ENCODE measurements at regions not wholly inside any gene's neighbourhood (a gene's known extent, or its start where the extent isn't known, plus 50 kb on each side); places are given as distances from the start of the nearest gene placed in this dataset.

- no peak for TF ChIP-seq CTCF (IDR thresholded peaks at IDR 0.05)
- no peaks in the 10 kb centered on the region for H3K27me3 ChIP-seq
- no peak overlapping the region for H3K9ac ChIP-seq (ENCODE audit: low read depth in 2 of 2, low read length in 2 of 2)
- H3K36me3 ChIP-seq = no peaks in the 10 kb centered on the region
- no peaks in the 10 kb centered on the region for H3K9me3 ChIP-seq
- no peak overlapping the region for H3K4me3 ChIP-seq
- intact Hi-C loops (cut with DNase I) = loop anchor here (5.0 kb wide), 1 partner anchor 127 kb away; no protein-coding TSS in a partner anchor
- H3K4me1 ChIP-seq = no peaks in the 10 kb centered on the region
- H3K27ac ChIP-seq = no peak overlapping the region
- no peak for DNase-seq
Observed at GRCh38 chr10:109774121-109774440, 149.2 kb downstream of the XPNPEP1 start.

GRCh38 chr10:109773288-109774120 is 149.8 kb downstream of the XPNPEP1 start:
- Histone ChIP-seq H3K4me1 (no peaks in the 10 kb centered on the region), H3K9ac (ENCODE audit: low read depth in 2 of 2, low read length in 2 of 2) (no peak overlapping the region), H3K27ac (no peak overlapping the region), H3K4me3 (no peak overlapping the region), H3K36me3 (no peaks in the 10 kb centered on the region), H3K27me3 (no peaks in the 10 kb centered on the region), H3K9me3 (no peaks in the 10 kb centered on the region)
- TF ChIP-seq CTCF (IDR thresholded peaks at IDR 0.05) = peak; percentile 43
- no peak for DNase-seq
- intact Hi-C loops (cut with DNase I) = loop anchor here (5.0 kb wide), 1 partner anchor 126 kb away; no protein-coding TSS in a partner anchor

- Histone ChIP-seq H3K36me3 (no peaks in the 10 kb centered on the region), H3K27me3 (no peaks in the 10 kb centered on the region), H3K4me1 (no peaks in the 10 kb centered on the region), H3K9me3 (no peaks in the 10 kb centered on the region), H3K4me3 (no peak overlapping the region), H3K9ac (ENCODE audit: low read depth in 2 of 2, low read length in 2 of 2) (no peak overlapping the region), H3K27ac (no peak overlapping the region)
- intact Hi-C loops (cut with DNase I) = loop anchor here (5.0 kb wide), 1 partner anchor 123 kb away; no protein-coding TSS in a partner anchor
- no peak for DNase-seq
- TF ChIP-seq CTCF (IDR thresholded peaks at IDR 0.05) = no peak
Observed at GRCh38 chr10:109770663-109771062, 152.6 kb downstream of the XPNPEP1 start.

- Histone ChIP-seq H3K4me3 (no peak overlapping the region), H3K9ac (ENCODE audit: low read depth in 2 of 2, low read length in 2 of 2) (no peak overlapping the region), H3K36me3 (no peaks in the 10 kb centered on the region), H3K4me1 (no peaks in the 10 kb centered on the region), H3K27me3 (no peaks in the 10 kb centered on the region), H3K27ac (no peak overlapping the region), H3K9me3 (no peaks in the 10 kb centered on the region)
- no peak for DNase-seq
- no peak for TF ChIP-seq CTCF (IDR thresholded peaks at IDR 0.05)
- intact Hi-C loops (cut with DNase I) = loop anchor here (5.0 kb wide), 1 partner anchor 123 kb away; no protein-coding TSS in a partner anchor
Observed at GRCh38 chr10:109769966-109770365, 153.3 kb downstream of the XPNPEP1 start.

- H3K9me3 ChIP-seq = no peaks in the 10 kb centered on the region
- H3K9ac ChIP-seq (ENCODE audit: low read depth in 2 of 2, low read length in 2 of 2) = no peak overlapping the region
- no peak overlapping the region for H3K4me3 ChIP-seq
- DNase-seq = no peak
- TF ChIP-seq CTCF (IDR thresholded peaks at IDR 0.05) = no peak
- H3K27ac ChIP-seq = no peak overlapping the region
- no peaks in the 10 kb centered on the region for H3K4me1 ChIP-seq
- intact Hi-C loops (cut with DNase I) = no loop called here
- H3K36me3 ChIP-seq = no peaks in the 10 kb centered on the region
- H3K27me3 ChIP-seq = no peaks in the 10 kb centered on the region
Observed at GRCh38 chr10:109765838-109766237, 157.5 kb downstream of the XPNPEP1 start.

All from colonic mucosa (tissue), 4 donors.